Sigmoid colon (tissue), 6 donors: ENCODE measurements at regions not wholly inside any gene's neighbourhood (a gene's known extent, or its start where the extent isn't known, plus 50 kb on each side); places are given as distances from the start of the nearest gene placed in this dataset.

ENCODE experiments used
- DNase-seq: peaks from one replicate; pipeline ENCODE4 v3.0.0-alpha.2; 2019
- H3K27ac ChIP-seq, 4 donors: fragments of 200-600 bp; sonication (generic); one replicate each; pipeline ENCODE4 v1.5.1; 2016 to 2019; ENCODE audit warnings: mild to moderate bottlenecking in 1 of 4
- H3K27me3 ChIP-seq, 3 donors: fragments of 200-600 bp; sonication (generic); one replicate each; pipeline ENCODE4 v1.5.1; 2019; ENCODE audit warnings: mild to moderate bottlenecking in 1 of 3
- H3K36me3 ChIP-seq, 4 donors: fragments of 200-600 bp; sonication (generic); one replicate each; pipeline ENCODE4 v1.5.1; 2016 to 2019
- H3K4me1 ChIP-seq, 4 donors: fragments of 200-600 bp; sonication (generic); one replicate each; pipeline ENCODE4 v1.5.1; 2017 to 2019
- H3K4me3 ChIP-seq, 4 donors: fragments of 200-600 bp; sonication (generic); one replicate each; pipeline ENCODE4 v1.5.1; 2017 to 2019; ENCODE audit warnings: mild to moderate bottlenecking in 2 of 4, moderate library complexity in 1 of 4
- H3K9me3 ChIP-seq, 4 donors: fragments of 200-600 bp in 3 of 4; sonication (generic) in 3 of 4; one replicate each; pipeline versions ENCODE4 v1.5.1 to v1.6.1; 2013 to 2019
- CTCF ChIP-seq, 4 experiments: fragments of 450-650 bp in 3 of 4; fragments of 200-600 bp in 1 of 4; IDR thresholded peaks; one replicate each; pipeline ENCODE4 v1.5.1; 2016 to 2019; ENCODE audit warnings: antibody characterized with exemption in 4 of 4, mild to moderate bottlenecking in 3 of 4, moderate library complexity in 2 of 4
- EP300 ChIP-seq, 4 donors: sonication (generic); formaldehyde crosslinking; IDR thresholded peaks; one replicate each; pipeline ENCODE4 v1.6.1; 2017; ENCODE audit warnings: antibody characterized with exemption in 4 of 4
- POLR2A ChIP-seq, 2 donors: fragments of 450-650 bp; IDR thresholded peaks; one replicate each; pipeline ENCODE4 v1.6.1; 2016; ENCODE audit warnings: antibody characterized with exemption in 2 of 2, mild to moderate bottlenecking in 2 of 2, moderate library complexity in 2 of 2
- POLR2AphosphoS5 ChIP-seq, 4 donors: sonication (generic); formaldehyde crosslinking; IDR thresholded peaks; one replicate each; pipeline ENCODE4 v1.6.1; 2017; ENCODE audit warnings: antibody characterized with exemption in 4 of 4
- WGBS, 2 donors: extraction: QIAGEN DNeasy Blood & Tissue Kit; methylation state at CpG; one replicate each; pipeline ENCODE4 v1.1.7; 2013; 5-methylcytosine and 5-hydroxymethylcytosine counted together
- intact Hi-C: fragments of 100-400 bp; cut with DNase I; formaldehyde crosslinking; loops from one replicate; pipeline ENCODE4 v1.15.1; 2023
- donor health status: healthy with polysubstance abuse.
- donor health status: healthy.

GRCh38 chr4:104763554-104764222 lies 269.0 kb upstream of the CXXC4 start:
- intact Hi-C loops = no loop called here
- Histone ChIP-seq H3K4me1 (peaks cover 0 to 9% (median 3%) of the 10 kb centered on the region in 4 donors), H3K4me3 (no peak overlapping the region), H3K9me3 (no peaks in the 10 kb centered on the region), H3K27ac (no peak overlapping the region), H3K27me3 (no peaks in the 10 kb centered on the region), H3K36me3 (no peaks in the 10 kb centered on the region)
- no peak for TF ChIP-seq EP300 (IDR thresholded peaks at IDR 0.05)
- DNase-seq = no peak
- WGBS, 2 donors = 57 to 60% methylated on average over 5 of the region's 5 CpGs

- Histone ChIP-seq H3K27me3 (no peaks in the 10 kb centered on the region), H3K36me3 (no peaks in the 10 kb centered on the region), H3K9me3 (no peaks in the 10 kb centered on the region), H3K27ac (no peak overlapping the region), H3K4me1 (peaks cover 0 to 32% (median 14%) of the 10 kb centered on the region in 4 donors), H3K4me3 (no peak overlapping the region)
- intact Hi-C loops = no loop called here
- WGBS, 2 donors = 79 to 84% methylated on average over 1 of the region's 1 CpG
- no peak for DNase-seq
- TF ChIP-seq EP300 (IDR thresholded peaks at IDR 0.05) (no peak), POLR2AphosphoS5 (IDR thresholded peaks at IDR 0.05) (no peak)
Measured at GRCh38 chr4:104766676-104767075, 272.0 kb upstream of the CXXC4 start.

- TF ChIP-seq CTCF (IDR thresholded peaks at IDR 0.05) = no peak
- no peak for TF ChIP-seq EP300 (IDR thresholded peaks at IDR 0.05)
- no peaks in the 10 kb centered on the region for H3K9me3 ChIP-seq
- no peak for DNase-seq
- H3K4me3 ChIP-seq = no peak overlapping the region
- H3K27ac ChIP-seq = no peak overlapping the region
- H3K36me3 ChIP-seq = no peaks in the 10 kb centered on the region
- whole genome bisulfite sequencing, 2 donors = 24 to 32% methylated on average over 1 of the region's 1 CpG
- peaks cover 0 to 41% (median 19%) of the 10 kb centered on the region in 4 donors for H3K4me1 ChIP-seq
- intact Hi-C loops = no loop called here
- no peaks in the 10 kb centered on the region for H3K27me3 ChIP-seq
Measured at GRCh38 chr4:104772849-104773248, 278.2 kb upstream of the CXXC4 start.

- no peak for TF ChIP-seq POLR2A (IDR thresholded peaks at IDR 0.05)
- no peak for TF ChIP-seq EP300 (IDR thresholded peaks at IDR 0.05)
- TF ChIP-seq CTCF (IDR thresholded peaks at IDR 0.05) = no peak
- no peak for TF ChIP-seq POLR2AphosphoS5 (IDR thresholded peaks at IDR 0.05)
- H3K4me3 ChIP-seq = no peak overlapping the region
- intact Hi-C loops = no loop called here
- no peaks in the 10 kb centered on the region for H3K27me3 ChIP-seq
- 42 to 72% methylated on average over 2 of the region's 2 CpGs for WGBS, 2 donors
- H3K9me3 ChIP-seq = no peaks in the 10 kb centered on the region
- H3K36me3 ChIP-seq = no peaks in the 10 kb centered on the region
- no peak for DNase-seq
- H3K4me1 ChIP-seq = no peaks in the 10 kb centered on the region
- no peak overlapping the region for H3K27ac ChIP-seq
Measured at GRCh38 chr4:104795264-104795939, 300.7 kb upstream of the CXXC4 start.

GRCh38 chr4:104811727-104812126 lies 317.0 kb upstream of the CXXC4 start:
- Histone ChIP-seq H3K4me1 (no peaks in the 10 kb centered on the region), H3K27ac (no peak overlapping the region), H3K4me3 (no peak overlapping the region), H3K36me3 (no peaks in the 10 kb centered on the region), H3K27me3 (no peaks in the 10 kb centered on the region), H3K9me3 (no peaks in the 10 kb centered on the region)
- WGBS, 2 donors = 85 to 91% methylated on average over 3 of the region's 3 CpGs
- intact Hi-C loops = no loop called here
- no peak for DNase-seq
- TF ChIP-seq POLR2AphosphoS5 (IDR thresholded peaks at IDR 0.05) (no peak), POLR2A (IDR thresholded peaks at IDR 0.05) (no peak), EP300 (IDR thresholded peaks at IDR 0.05) (no peak), CTCF (IDR thresholded peaks at IDR 0.05) (no peak)
